ENCODE measurements at regions not wholly inside any gene's neighbourhood (a gene's known extent, or its start where the extent isn't known, plus 50 kb on each side); places are given as distances from the start of the nearest gene placed in this dataset.

- H3K27me3 ChIP-seq (replicated peaks in 1 of 4; ENCODE audit: control extremely low read depth in 1 of 4, control insufficient read depth in 3 of 4, insufficient read depth in 4 of 4, low read length in 3 of 4): no peaks in the 10 kb centered on the region
- Mint-ChIP-seq H3K27me3 (peaks cover 5% of the 10 kb centered on the region), H3K4me3 (no peak overlapping the region), H3K9me3 (ENCODE audit: insufficient read depth) (peaks cover 5% of the 10 kb centered on the region), H3K4me1 (peaks cover 3% of the 10 kb centered on the region), H3K27ac (no peak overlapping the region)
- no peak for ATAC-seq (ENCODE audit: low read depth)
- no peak overlapping the region for H3K27ac ChIP-seq (ENCODE audit: low read length in 2 of 2)
- intact Hi-C loops (cut with micrococcal nuclease): no loop called here
- H2AFZ ChIP-seq (ENCODE audit: insufficient read depth, low read depth, low read length, poor library complexity, severe bottlenecking): no peak overlapping the region
- ChIA-PET CTCF (no interaction called here), POLR2A (no interaction called here)
- no peak overlapping the region for H3K4me3 ChIP-seq (ENCODE audit: control extremely low read depth in 1 of 5, extremely low read depth in 1 of 5, insufficient read depth in 1 of 5, low read depth in 2 of 5, low read length in 4 of 5)
- no peaks in the 10 kb centered on the region for H4K20me1 ChIP-seq (ENCODE audit: control insufficient read depth, insufficient read depth, low read length, poor library complexity, severe bottlenecking)
- H3K79me2 ChIP-seq (ENCODE audit: control insufficient read depth, insufficient read depth, low read length): no peaks in the 10 kb centered on the region
- TF ChIP-seq EZH2 (IDR thresholded peaks at IDR 0.05; ENCODE audit: borderline replicate concordance, insufficient read depth, low read depth, low read length, poor library complexity, severe bottlenecking): no peak
- no peak for TF ChIP-seq CTCF (IDR thresholded peaks at IDR 0.05)
- DNase-seq: no peak
- no peaks in the 10 kb centered on the region for H3K4me1 ChIP-seq (ENCODE audit: control insufficient read depth in 2 of 2, insufficient read depth in 2 of 2, low read length in 2 of 2)
- no peak overlapping the region for H3K9ac ChIP-seq (ENCODE audit: low read length)
- no peaks in the 10 kb centered on the region for H3K9me3 ChIP-seq (ENCODE audit: control extremely low read depth in 1 of 3, control insufficient read depth in 2 of 3, insufficient read depth in 1 of 3, low read length in 2 of 3)
- H3K36me3 ChIP-seq (replicated peaks in 1 of 2; ENCODE audit: control extremely low read depth in 1 of 2, control insufficient read depth in 1 of 2, extremely low read depth in 1 of 2, insufficient read depth in 2 of 2, low read length in 1 of 2): no peaks in the 10 kb centered on the region
- no peak overlapping the region for H3K4me2 ChIP-seq (replicated peaks; ENCODE audit: low read depth, low read length, poor library complexity, severe bottlenecking)
- WGBS (ENCODE audit: insufficient coverage): no CpG with 5 or more reads among the region's 2 CpGs
Measured at GRCh38 chr7:91596287-91596686, 284.2 kb downstream of the MTERF1 start.

GRCh38 chr7:91598791-91599190 lies 281.7 kb downstream of the MTERF1 start:
- Histone ChIP-seq H3K4me1 (ENCODE audit: control insufficient read depth in 2 of 2, insufficient read depth in 2 of 2, low read length in 2 of 2) (no peaks in the 10 kb centered on the region), H2AFZ (ENCODE audit: insufficient read depth, low read depth, low read length, poor library complexity, severe bottlenecking) (no peak overlapping the region), H3K27ac (ENCODE audit: low read length in 2 of 2) (no peak overlapping the region), H3K4me2 (replicated peaks; ENCODE audit: low read depth, low read length, poor library complexity, severe bottlenecking) (no peak overlapping the region), H3K9me3 (ENCODE audit: control extremely low read depth in 1 of 3, control insufficient read depth in 2 of 3, insufficient read depth in 1 of 3, low read length in 2 of 3) (no peaks in the 10 kb centered on the region), H4K20me1 (ENCODE audit: control insufficient read depth, insufficient read depth, low read length, poor library complexity, severe bottlenecking) (no peaks in the 10 kb centered on the region), H3K79me2 (ENCODE audit: control insufficient read depth, insufficient read depth, low read length) (no peaks in the 10 kb centered on the region), H3K36me3 (replicated peaks in 1 of 2; ENCODE audit: control extremely low read depth in 1 of 2, control insufficient read depth in 1 of 2, extremely low read depth in 1 of 2, insufficient read depth in 2 of 2, low read length in 1 of 2) (no peaks in the 10 kb centered on the region), H3K27me3 (replicated peaks in 1 of 4; ENCODE audit: control extremely low read depth in 1 of 4, control insufficient read depth in 3 of 4, insufficient read depth in 4 of 4, low read length in 3 of 4) (no peaks in the 10 kb centered on the region), H3K4me3 (ENCODE audit: control extremely low read depth in 1 of 5, extremely low read depth in 1 of 5, insufficient read depth in 1 of 5, low read depth in 2 of 5, low read length in 4 of 5) (no peak overlapping the region), H3K9ac (ENCODE audit: low read length) (no peak overlapping the region)
- 100% methylated on average over 1 of the region's 1 CpG for WGBS (ENCODE audit: insufficient coverage)
- CTCF ChIA-PET: no interaction called here
- no peak overlapping the region for H3K4me3 Mint-ChIP-seq
- peaks cover 5% of the 10 kb centered on the region for H3K27me3 Mint-ChIP-seq
- intact Hi-C loops (cut with micrococcal nuclease): no loop called here
- DNase-seq (no peak), ATAC-seq (ENCODE audit: low read depth) (no peak)
- H3K27ac Mint-ChIP-seq: no peak overlapping the region
- peaks cover 3% of the 10 kb centered on the region for H3K4me1 Mint-ChIP-seq
- POLR2A ChIA-PET: no interaction called here
- no peaks in the 10 kb centered on the region for H3K9me3 Mint-ChIP-seq (ENCODE audit: insufficient read depth)
- TF ChIP-seq CTCF (IDR thresholded peaks at IDR 0.05) (no peak), EZH2 (IDR thresholded peaks at IDR 0.05; ENCODE audit: borderline replicate concordance, insufficient read depth, low read depth, low read length, poor library complexity, severe bottlenecking) (no peak)
